ENCODE measurements at regions not wholly inside any gene's neighbourhood (a gene's known extent, or its start where the extent isn't known, plus 50 kb on each side); places are given as distances from the start of the nearest gene placed in this dataset.
A peak's percentile ranks its signal among the peaks of the same experiment; 100 is the strongest.

DNA sequence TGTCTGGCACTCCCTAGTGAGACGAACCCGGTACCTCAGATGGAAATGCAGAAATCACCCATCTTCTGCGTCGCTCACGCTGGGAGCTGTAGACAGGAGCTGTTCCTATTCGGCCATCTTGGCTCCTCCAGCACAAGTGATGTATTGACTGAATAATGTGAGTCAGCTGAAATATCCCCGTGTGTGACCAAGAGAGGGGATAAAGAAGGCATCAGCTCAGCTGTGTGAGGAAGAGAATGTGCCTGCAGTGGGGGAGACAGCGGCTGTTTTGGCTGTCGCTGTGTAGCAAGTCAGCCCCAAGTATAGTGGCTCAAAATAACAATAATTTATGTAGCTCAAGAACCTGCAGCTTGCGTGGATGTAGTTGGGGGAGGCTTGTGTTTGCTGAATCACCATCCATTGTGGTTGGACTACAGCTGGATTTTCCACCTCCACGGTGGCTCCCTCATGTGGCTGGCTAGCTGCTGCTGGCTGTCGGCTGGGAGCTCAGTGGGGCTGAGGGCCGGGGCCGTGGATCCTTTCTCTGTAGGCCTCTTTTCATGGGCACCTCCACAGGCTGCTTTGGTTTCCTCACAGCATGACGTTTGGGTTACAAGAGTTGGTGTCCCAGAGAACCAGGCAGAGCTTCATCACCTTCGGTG lies 434.5 kb downstream of the CCSER2 start:
- TF ChIP-seq, protein P1, sequence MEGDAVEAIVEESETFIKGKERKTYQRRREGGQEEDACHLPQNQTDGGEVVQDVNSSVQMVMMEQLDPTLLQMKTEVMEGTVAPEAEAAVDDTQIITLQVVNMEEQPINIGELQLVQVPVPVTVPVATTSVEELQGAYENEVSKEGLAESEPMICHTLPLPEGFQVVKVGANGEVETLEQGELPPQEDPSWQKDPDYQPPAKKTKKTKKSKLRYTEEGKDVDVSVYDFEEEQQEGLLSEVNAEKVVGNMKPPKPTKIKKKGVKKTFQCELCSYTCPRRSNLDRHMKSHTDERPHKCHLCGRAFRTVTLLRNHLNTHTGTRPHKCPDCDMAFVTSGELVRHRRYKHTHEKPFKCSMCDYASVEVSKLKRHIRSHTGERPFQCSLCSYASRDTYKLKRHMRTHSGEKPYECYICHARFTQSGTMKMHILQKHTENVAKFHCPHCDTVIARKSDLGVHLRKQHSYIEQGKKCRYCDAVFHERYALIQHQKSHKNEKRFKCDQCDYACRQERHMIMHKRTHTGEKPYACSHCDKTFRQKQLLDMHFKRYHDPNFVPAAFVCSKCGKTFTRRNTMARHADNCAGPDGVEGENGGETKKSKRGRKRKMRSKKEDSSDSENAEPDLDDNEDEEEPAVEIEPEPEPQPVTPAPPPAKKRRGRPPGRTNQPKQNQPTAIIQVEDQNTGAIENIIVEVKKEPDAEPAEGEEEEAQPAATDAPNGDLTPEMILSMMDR (IDR thresholded peaks at IDR 0.05): no peak

DNA sequence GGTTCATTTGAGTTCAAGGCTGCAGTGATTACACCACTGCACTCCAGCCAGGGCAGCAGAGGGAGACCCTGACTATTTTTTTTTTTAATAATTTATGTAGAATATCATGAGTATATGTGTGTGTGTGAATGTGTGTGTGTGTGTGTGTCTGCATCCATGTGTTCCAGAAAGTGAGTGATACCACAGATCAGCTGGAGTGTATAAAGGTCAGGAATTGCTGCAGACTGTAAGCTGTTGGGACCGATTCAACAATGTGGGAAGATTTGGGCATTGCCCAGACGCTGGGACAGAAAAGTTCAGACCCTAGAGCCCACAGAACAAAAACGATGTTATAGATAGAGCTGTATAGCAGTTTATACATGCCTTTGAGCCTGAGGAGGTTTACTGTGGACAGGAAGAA lies 435.6 kb downstream of the CCSER2 start:
- TF ChIP-seq, protein P1 (IDR thresholded peaks at IDR 0.05): no peak

DNA sequence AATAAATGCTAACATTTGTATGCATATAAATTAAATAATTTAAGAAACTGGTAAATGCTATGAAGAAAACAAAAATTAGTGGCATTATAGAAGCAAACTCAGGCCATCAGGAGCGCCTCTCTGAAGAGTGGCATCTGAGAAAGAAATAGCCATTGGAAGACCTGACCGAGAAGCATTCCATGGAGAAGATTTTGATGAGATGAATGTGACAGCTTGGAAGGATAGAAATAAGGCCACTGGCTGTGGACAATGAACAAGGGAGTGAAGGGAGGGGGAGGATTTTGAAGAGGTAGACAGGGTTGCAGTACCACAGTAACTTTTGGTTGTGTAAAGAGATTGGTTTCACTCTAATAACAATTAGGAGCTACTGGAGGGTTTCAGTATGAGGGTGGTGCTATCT lies 436.7 kb downstream of the CCSER2 start:
- TF ChIP-seq, protein P1 (IDR thresholded peaks at IDR 0.05): no peak

DNA sequence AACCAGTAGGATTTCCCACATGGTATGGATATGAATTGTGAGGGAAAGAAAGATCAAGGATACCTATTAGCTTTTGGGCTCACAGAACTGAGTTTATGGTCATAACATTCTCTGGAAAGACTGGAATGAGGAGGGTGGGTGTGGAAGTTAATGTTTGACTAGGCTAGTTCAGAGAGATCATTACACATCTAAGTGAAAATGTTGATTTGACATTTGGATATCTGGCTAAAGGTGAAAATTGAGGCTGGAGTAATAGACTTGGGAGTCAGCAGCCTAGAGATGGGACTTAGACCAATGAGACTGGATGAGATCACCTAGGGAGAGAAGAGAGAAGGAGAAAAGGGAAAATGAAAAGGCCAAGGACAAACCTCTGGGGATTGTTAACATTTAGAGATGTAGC lies 437.3 kb downstream of the CCSER2 start:
- TF ChIP-seq, protein P1 (IDR thresholded peaks at IDR 0.05): no peak

DNA sequence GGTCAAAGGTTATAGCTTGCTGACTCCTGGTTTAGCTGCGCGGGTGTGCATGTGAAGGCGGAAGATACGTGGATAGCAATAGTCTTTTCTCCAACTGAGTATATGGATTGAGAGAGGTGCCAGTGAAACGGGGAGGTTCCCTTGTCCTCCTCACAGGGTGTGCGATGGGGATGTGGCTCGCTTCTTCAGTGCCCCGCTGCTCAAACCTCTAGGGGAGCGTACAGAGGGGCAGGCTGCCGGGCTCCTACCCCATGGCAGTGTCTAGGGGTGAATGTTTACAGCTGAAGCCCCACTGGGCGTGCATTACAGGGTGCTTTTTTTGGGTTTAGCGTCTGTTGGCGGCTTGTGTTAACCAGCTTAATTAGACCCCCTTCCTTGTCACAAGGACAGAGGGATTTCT lies 438.5 kb downstream of the CCSER2 start:
- TF ChIP-seq, protein P1 (IDR thresholded peaks at IDR 0.05): no peak

DNA sequence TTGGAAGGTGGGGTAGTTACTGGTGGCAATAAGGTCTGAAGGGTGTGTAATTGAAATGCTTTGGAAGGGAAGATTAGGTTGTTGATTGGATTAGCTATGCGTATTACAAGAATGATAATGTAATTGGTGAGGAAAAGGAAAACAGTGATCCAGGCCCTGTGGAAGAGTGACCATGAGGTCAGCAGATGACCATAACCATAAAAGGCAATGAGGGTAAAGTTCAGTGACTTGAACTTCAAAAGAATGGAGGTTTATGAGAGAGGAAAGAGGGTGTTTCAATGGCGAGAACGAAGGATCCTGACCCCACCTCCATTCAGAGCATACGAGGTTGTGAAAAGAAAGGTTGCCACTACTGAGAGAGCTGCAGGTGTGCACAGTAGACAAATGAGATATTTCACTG lies 439.7 kb downstream of the CCSER2 start:
- TF ChIP-seq, protein P1 (IDR thresholded peaks at IDR 0.05): no peak

DNA sequence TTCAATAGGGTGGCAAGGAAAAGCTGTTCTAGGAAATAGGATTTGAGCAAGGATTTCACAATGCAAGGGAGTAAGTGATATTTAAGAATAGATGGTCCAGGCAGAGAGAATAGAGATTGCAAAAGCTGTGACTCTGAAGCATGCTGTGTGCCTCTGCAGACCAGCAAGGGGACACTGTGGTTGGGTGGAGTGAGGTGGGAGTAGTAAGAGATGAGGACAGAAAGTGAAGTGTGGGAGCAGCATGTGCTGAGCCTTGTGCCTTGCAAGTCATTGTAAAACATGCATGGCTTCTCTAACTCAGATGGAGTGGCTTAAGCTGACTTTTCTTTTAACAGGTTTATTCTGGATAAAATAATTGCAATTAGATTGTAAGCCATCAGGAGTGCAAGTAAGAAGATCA lies 442.4 kb downstream of the CCSER2 start:
- TF ChIP-seq, protein P1 (IDR thresholded peaks at IDR 0.05): no peak

DNA sequence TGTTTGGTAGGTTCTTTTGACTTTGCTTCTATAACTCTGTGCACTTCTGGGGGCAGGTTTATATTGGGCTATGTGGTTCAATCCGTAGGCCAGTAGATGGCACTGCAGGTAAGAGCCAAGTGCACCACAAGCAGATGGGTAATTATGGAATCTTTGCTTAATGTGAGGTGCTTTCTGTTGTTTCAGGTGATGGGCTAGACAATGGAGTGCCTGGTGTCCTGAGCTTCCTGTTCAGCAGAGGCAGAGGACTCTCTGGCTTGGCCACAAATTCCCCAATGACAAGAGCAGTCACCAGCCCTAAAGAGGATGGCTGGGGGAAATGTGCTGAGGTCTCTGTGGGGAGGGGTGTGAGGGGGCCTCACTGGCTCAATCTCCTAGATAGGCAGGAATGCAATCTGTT lies 455.0 kb downstream of the CCSER2 start:
- TF ChIP-seq, protein P1 (IDR thresholded peaks at IDR 0.05): peak; percentile 57

All from LNCAP (cell line).